Neural cell (in vitro differentiated cells): ENCODE measurements at regions not wholly inside any gene's neighbourhood (a gene's known extent, or its start where the extent isn't known, plus 50 kb on each side); places are given as distances from the start of the nearest gene placed in this dataset.

Experiments used
- H2AFZ ChIP-seq: fragments of 200-600, 300-800 bp; sonication (generic), shearing (Covaris generic); 2 replicates; pipeline ENCODE4 v1.6.0; 2014; ENCODE audit warnings: low read depth, mild to moderate bottlenecking, antibody characterized with exemption, low read length, moderate library complexity
- H3F3A ChIP-seq: fragments of 200-600 bp; shearing (Covaris generic); 2 replicates; pipeline ENCODE4 v1.6.1; 2016; ENCODE audit warnings: mild to moderate bottlenecking, moderate library complexity, mixed read lengths, antibody characterized with exemption, low read length; ENCODE audit not compliant: insufficient read depth, poor library complexity, severe bottlenecking
- H3K27ac ChIP-seq: fragments of 200-600, 300-800 bp; sonication (generic), shearing (Covaris generic); 2 replicates; pipeline ENCODE4 v1.5.1; 2014; ENCODE audit warnings: mild to moderate bottlenecking, low read length, moderate library complexity
- H3K27me3 ChIP-seq: fragments of 300-800, 200-600 bp; sonication (generic), shearing (Covaris generic); 2 replicates; pipeline ENCODE4 v1.6.0; 2014; ENCODE audit warnings: mild to moderate bottlenecking, low read depth, low read length, moderate library complexity; ENCODE audit not compliant: insufficient read depth
- H3K36me3 ChIP-seq: fragments of 300-800, 200-600 bp; sonication (generic), shearing (Covaris generic); 2 replicates; pipeline ENCODE4 v1.5.1; 2014; ENCODE audit warnings: mild to moderate bottlenecking, antibody characterized with exemption, low read length, moderate library complexity; ENCODE audit not compliant: insufficient read depth
- H3K4me2 ChIP-seq: fragments of 300-800, 200-600 bp; sonication (generic), shearing (Covaris generic); 2 replicates; pipeline ENCODE4 v1.6.0; 2014; ENCODE audit warnings: mild to moderate bottlenecking, low read length
- H3K4me3 ChIP-seq: fragments of 300-800, 200-600 bp; sonication (generic), shearing (Covaris generic); 2 replicates; pipeline ENCODE4 v1.5.1; 2014; ENCODE audit warnings: mild to moderate bottlenecking, low read length, moderate library complexity
- H3K79me2 ChIP-seq: fragments of 200-600 bp; shearing (Covaris generic); replicated peaks from 2 replicates; pipeline ENCODE4 v1.6.0; 2014; ENCODE audit warnings: mild to moderate bottlenecking, low read length, moderate library complexity; ENCODE audit not compliant: insufficient read depth
- H3K9ac ChIP-seq: fragments of 300-800, 200-600 bp; sonication (generic), shearing (Covaris generic); 2 replicates; pipeline ENCODE4 v1.6.1; 2016; ENCODE audit warnings: mild to moderate bottlenecking, low read length, mixed read lengths
- H3K9me2 ChIP-seq: fragments of 200-600 bp; shearing (Covaris generic); 2 replicates; pipeline ENCODE4 v1.6.1; 2016; ENCODE audit warnings: mild to moderate bottlenecking, low read length, mixed read lengths; ENCODE audit not compliant: insufficient read depth
- H3K9me3 ChIP-seq: fragments of 200-600, 300-800 bp; sonication (generic), shearing (Covaris generic); 2 replicates; pipeline ENCODE4 v1.6.1; 2016; ENCODE audit warnings: mild to moderate bottlenecking, mixed run types, low read length, moderate library complexity, mixed read lengths
- H4K20me1 ChIP-seq: fragments of 200-600 bp; shearing (Covaris generic); 2 replicates; pipeline ENCODE4 v1.6.1; 2016; ENCODE audit warnings: mild to moderate bottlenecking, mixed run types; ENCODE audit not compliant: insufficient read depth
- EP300 ChIP-seq: fragments of 450-650 bp; conservative IDR thresholded peaks from 2 replicates; pipeline ENCODE4 v1.6.1; 2014; ENCODE audit warnings: antibody characterized with exemption, mild to moderate bottlenecking, moderate library complexity; ENCODE audit not compliant: poor library complexity, severe bottlenecking
- EZH2 ChIP-seq: fragments of 200-600, 300-800 bp; shearing (Covaris generic), sonication (generic); IDR thresholded peaks from 2 replicates; pipeline ENCODE4 v1.6.1; 2014; ENCODE audit warnings: antibody characterized with exemption, low read length, borderline replicate concordance, mild to moderate bottlenecking; ENCODE audit not compliant: insufficient read depth, poor library complexity, severe bottlenecking
- MXI1 ChIP-seq: fragments of 450-650 bp; conservative IDR thresholded peaks from 2 replicates; pipeline ENCODE4 v1.6.1; 2014; ENCODE audit warnings: antibody characterized with exemption, mild to moderate bottlenecking; ENCODE audit not compliant: poor library complexity, severe bottlenecking
- POLR2AphosphoS5 ChIP-seq: IDR thresholded peaks from 2 replicates; pipeline ENCODE4 v1.6.1; 2012
- RAD21 ChIP-seq: fragments of 450-650 bp; conservative IDR thresholded peaks from 2 replicates; pipeline ENCODE4 v1.6.1; 2014; ENCODE audit warnings: antibody characterized with exemption, mild to moderate bottlenecking, moderate library complexity
- SMC3 ChIP-seq: fragments of 450-650 bp; conservative IDR thresholded peaks from 2 replicates; pipeline ENCODE4 v1.6.1; 2014; ENCODE audit warnings: antibody characterized with exemption, mild to moderate bottlenecking, moderate library complexity; ENCODE audit not compliant: poor library complexity
- TAF1 ChIP-seq: IDR thresholded peaks from 2 replicates; pipeline ENCODE4 v1.6.1; 2012; ENCODE audit warnings: low read depth
- TF ChIP-seq, protein P1 (sequence below): IDR thresholded peaks from 2 replicates; pipeline ENCODE4 v1.6.1; 2012; ENCODE audit warnings: borderline replicate concordance
- TF ChIP-seq, protein P2 (sequence below): fragments of 450-650 bp; IDR thresholded peaks from 2 replicates; pipeline ENCODE4 v1.5.1; 2014; ENCODE audit warnings: antibody characterized with exemption, mild to moderate bottlenecking, moderate library complexity; ENCODE audit not compliant: poor library complexity, severe bottlenecking

DNA sequence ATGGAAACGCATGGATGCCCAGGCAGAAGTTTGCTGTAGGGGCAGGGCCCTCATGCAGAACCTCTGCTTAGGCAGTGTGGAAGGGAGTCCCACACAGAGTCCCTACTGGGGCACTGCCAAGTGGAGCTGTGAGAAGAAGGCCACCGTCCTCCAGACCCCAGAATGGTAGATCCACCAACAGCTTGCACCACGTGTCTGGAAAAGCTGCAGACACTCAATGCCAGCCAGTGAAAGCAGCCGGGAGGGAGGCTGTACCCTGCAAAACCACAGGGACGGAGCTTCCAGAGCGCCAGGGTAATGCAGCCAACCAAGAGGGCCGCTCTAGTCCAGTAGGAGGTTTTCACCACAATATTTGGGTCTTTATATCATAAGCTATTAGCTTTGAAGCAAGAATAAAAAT, 97.1 kb upstream of the IQSEC1 start:
- TF ChIP-seq, protein P1, sequence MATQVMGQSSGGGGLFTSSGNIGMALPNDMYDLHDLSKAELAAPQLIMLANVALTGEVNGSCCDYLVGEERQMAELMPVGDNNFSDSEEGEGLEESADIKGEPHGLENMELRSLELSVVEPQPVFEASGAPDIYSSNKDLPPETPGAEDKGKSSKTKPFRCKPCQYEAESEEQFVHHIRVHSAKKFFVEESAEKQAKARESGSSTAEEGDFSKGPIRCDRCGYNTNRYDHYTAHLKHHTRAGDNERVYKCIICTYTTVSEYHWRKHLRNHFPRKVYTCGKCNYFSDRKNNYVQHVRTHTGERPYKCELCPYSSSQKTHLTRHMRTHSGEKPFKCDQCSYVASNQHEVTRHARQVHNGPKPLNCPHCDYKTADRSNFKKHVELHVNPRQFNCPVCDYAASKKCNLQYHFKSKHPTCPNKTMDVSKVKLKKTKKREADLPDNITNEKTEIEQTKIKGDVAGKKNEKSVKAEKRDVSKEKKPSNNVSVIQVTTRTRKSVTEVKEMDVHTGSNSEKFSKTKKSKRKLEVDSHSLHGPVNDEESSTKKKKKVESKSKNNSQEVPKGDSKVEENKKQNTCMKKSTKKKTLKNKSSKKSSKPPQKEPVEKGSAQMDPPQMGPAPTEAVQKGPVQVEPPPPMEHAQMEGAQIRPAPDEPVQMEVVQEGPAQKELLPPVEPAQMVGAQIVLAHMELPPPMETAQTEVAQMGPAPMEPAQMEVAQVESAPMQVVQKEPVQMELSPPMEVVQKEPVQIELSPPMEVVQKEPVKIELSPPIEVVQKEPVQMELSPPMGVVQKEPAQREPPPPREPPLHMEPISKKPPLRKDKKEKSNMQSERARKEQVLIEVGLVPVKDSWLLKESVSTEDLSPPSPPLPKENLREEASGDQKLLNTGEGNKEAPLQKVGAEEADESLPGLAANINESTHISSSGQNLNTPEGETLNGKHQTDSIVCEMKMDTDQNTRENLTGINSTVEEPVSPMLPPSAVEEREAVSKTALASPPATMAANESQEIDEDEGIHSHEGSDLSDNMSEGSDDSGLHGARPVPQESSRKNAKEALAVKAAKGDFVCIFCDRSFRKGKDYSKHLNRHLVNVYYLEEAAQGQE = no peak
- TF ChIP-seq, protein P2, sequence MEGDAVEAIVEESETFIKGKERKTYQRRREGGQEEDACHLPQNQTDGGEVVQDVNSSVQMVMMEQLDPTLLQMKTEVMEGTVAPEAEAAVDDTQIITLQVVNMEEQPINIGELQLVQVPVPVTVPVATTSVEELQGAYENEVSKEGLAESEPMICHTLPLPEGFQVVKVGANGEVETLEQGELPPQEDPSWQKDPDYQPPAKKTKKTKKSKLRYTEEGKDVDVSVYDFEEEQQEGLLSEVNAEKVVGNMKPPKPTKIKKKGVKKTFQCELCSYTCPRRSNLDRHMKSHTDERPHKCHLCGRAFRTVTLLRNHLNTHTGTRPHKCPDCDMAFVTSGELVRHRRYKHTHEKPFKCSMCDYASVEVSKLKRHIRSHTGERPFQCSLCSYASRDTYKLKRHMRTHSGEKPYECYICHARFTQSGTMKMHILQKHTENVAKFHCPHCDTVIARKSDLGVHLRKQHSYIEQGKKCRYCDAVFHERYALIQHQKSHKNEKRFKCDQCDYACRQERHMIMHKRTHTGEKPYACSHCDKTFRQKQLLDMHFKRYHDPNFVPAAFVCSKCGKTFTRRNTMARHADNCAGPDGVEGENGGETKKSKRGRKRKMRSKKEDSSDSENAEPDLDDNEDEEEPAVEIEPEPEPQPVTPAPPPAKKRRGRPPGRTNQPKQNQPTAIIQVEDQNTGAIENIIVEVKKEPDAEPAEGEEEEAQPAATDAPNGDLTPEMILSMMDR = no peak
- TF ChIP-seq EP300 (no peak), TAF1 (no peak), MXI1 (no peak), SMC3 (no peak), POLR2AphosphoS5 (no peak), RAD21 (no peak), EZH2 (no peak)
- Histone ChIP-seq H2AFZ (no peak overlapping the region), H3K79me2 (no peaks in the 10 kb centered on the region), H3K4me2 (no peak overlapping the region), H3K27ac (no peak overlapping the region), H3K9me3 (no peaks in the 10 kb centered on the region), H3K4me3 (no peak overlapping the region), H3K36me3 (no peaks in the 10 kb centered on the region), H3F3A (no peaks in the 10 kb centered on the region), H3K9me2 (no peaks in the 10 kb centered on the region), H4K20me1 (no peaks in the 10 kb centered on the region), H3K9ac (no peak overlapping the region), H3K27me3 (no peaks in the 10 kb centered on the region)

DNA sequence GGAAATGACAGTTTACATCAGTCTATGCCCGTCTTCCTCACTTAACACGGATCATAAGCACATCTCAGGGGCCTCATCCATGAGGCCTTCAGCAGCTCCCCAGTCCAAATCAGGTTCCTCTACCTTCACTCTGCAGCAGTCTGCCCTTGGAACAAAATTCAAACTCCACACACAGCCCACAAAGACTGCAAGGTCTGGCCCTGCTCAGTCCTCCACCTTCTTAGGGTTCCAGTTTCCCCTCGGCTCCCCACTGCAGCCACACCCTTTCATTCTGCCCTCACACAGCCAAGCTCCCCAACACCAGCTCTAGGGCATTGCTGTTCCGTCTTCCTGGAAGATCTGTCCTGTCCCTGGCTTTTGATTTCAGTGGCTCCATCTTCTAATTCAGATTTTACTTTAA, 95.2 kb upstream of the IQSEC1 start:
- H3K79me2 ChIP-seq = no peaks in the 10 kb centered on the region
- no peak for TF ChIP-seq TAF1
- TF ChIP-seq, protein P1 = no peak
- TF ChIP-seq EP300 = no peak
- no peak for TF ChIP-seq POLR2AphosphoS5
- TF ChIP-seq EZH2 = no peak
- H2AFZ ChIP-seq = no peak overlapping the region
- H3K27me3 ChIP-seq = no peaks in the 10 kb centered on the region
- no peak overlapping the region for H3K4me2 ChIP-seq
- no peak overlapping the region for H3K27ac ChIP-seq
- no peak overlapping the region for H3K9ac ChIP-seq
- H3K9me3 ChIP-seq = no peaks in the 10 kb centered on the region
- H3K4me3 ChIP-seq = no peak overlapping the region
- no peaks in the 10 kb centered on the region for H3K36me3 ChIP-seq
- no peaks in the 10 kb centered on the region for H4K20me1 ChIP-seq
- H3F3A ChIP-seq = no peaks in the 10 kb centered on the region
- H3K9me2 ChIP-seq = no peaks in the 10 kb centered on the region
